H9 (cell line): ENCODE measurements at regions not wholly inside any gene's neighbourhood (a gene's known extent, or its start where the extent isn't known, plus 50 kb on each side); places are given as distances from the start of the nearest gene placed in this dataset.

Experiments used
- DNase-seq: peaks from one replicate; pipeline ENCODE4 v3.0.0-alpha.2; 2017
- H2AFZ ChIP-seq: one replicate; pipeline ENCODE4 v1.6.1; 2013; ENCODE audit warnings: mild to moderate bottlenecking, low read length, control low read depth, moderate library complexity
- H2AK5ac ChIP-seq: 2 replicates; pipeline ENCODE4 v1.6.1; 2013; ENCODE audit warnings: low read length, control low read depth, mixed read lengths; ENCODE audit not compliant: insufficient read length
- H2BK120ac ChIP-seq: one replicate; pipeline ENCODE4 v1.6.1; 2013; ENCODE audit warnings: low read depth, mild to moderate bottlenecking, low read length, control low read depth, inconsistent platforms; ENCODE audit not compliant: poor library complexity, severe bottlenecking
- H2BK12ac ChIP-seq: 2 replicates; pipeline ENCODE4 v1.6.1; 2013; ENCODE audit warnings: low read length, control low read depth, mixed read lengths, low read depth; ENCODE audit not compliant: insufficient read length
- H2BK15ac ChIP-seq: 2 replicates; pipeline ENCODE4 v1.6.1; 2013; ENCODE audit warnings: low read depth, low read length, control low read depth
- H2BK20ac ChIP-seq: one replicate; pipeline ENCODE4 v1.6.1; 2013; ENCODE audit warnings: low read depth, mild to moderate bottlenecking, low read length, control low read depth, inconsistent platforms; ENCODE audit not compliant: poor library complexity, severe bottlenecking
- H2BK5ac ChIP-seq: 2 replicates; pipeline ENCODE4 v1.6.1; 2013; ENCODE audit warnings: low read length, control low read depth, mixed read lengths; ENCODE audit not compliant: insufficient read length
- H3K14ac ChIP-seq: 2 replicates; pipeline ENCODE4 v1.6.1; 2013; ENCODE audit warnings: low read length, control low read depth; ENCODE audit not compliant: insufficient read depth
- H3K18ac ChIP-seq: 2 replicates; pipeline ENCODE4 v1.6.1; 2013; ENCODE audit warnings: low read depth, mild to moderate bottlenecking, mixed read lengths, low read length, control low read depth; ENCODE audit not compliant: insufficient read length
- H3K23ac ChIP-seq: 2 replicates; pipeline ENCODE4 v1.6.1; 2013; ENCODE audit warnings: low read length, control low read depth, mixed read lengths, low read depth; ENCODE audit not compliant: insufficient read length
- H3K23me2 ChIP-seq: 2 replicates; pipeline ENCODE4 v1.6.1; 2013; ENCODE audit warnings: low read depth, mild to moderate bottlenecking, mixed read lengths, low read length, control low read depth; ENCODE audit not compliant: insufficient read length, poor library complexity, severe bottlenecking
- H3K27ac ChIP-seq: 2 replicates; pipeline ENCODE4 v1.5.1; 2013; ENCODE audit warnings: low read length, control low read depth, mixed read lengths, low read depth; ENCODE audit not compliant: insufficient read length
- H3K27me3 ChIP-seq: 2 replicates; pipeline ENCODE4 v1.6.1; 2013; ENCODE audit warnings: low read length, control low read depth, inconsistent platforms; ENCODE audit not compliant: insufficient read depth
- H3K4ac ChIP-seq: 2 replicates; pipeline ENCODE4 v1.6.1; 2013; ENCODE audit warnings: low read depth, mild to moderate bottlenecking, control low read depth, inconsistent platforms, low read length, moderate library complexity
- H3K4me1 ChIP-seq: 2 replicates; pipeline ENCODE4 v1.6.1; 2013; ENCODE audit warnings: low read length, control low read depth, inconsistent platforms; ENCODE audit not compliant: insufficient read depth
- H3K4me2 ChIP-seq: 2 replicates; pipeline ENCODE4 v1.6.1; 2013; ENCODE audit warnings: low read length, control low read depth, mixed read lengths; ENCODE audit not compliant: insufficient read length, insufficient read depth
- H3K56ac ChIP-seq: 2 replicates; pipeline ENCODE4 v1.6.1; 2013; ENCODE audit warnings: low read depth, mild to moderate bottlenecking, mixed read lengths, low read length, control low read depth; ENCODE audit not compliant: insufficient read length
- H3K79me1 ChIP-seq: 2 replicates; pipeline ENCODE4 v1.6.1; 2013; ENCODE audit warnings: low read depth, mild to moderate bottlenecking, moderate library complexity, low read length, control low read depth, inconsistent platforms; ENCODE audit not compliant: insufficient read depth, poor library complexity, severe bottlenecking
- H3K79me2 ChIP-seq: 2 replicates; pipeline ENCODE4 v1.6.1; 2013; ENCODE audit warnings: low read length, control low read depth, inconsistent platforms; ENCODE audit not compliant: insufficient read depth
- H3K9ac ChIP-seq: 2 replicates; pipeline ENCODE4 v1.6.1; 2013; ENCODE audit warnings: low read length, control low read depth, mixed read lengths; ENCODE audit not compliant: insufficient read length; ENCODE audit errors: extremely low read depth
- H3K9me3 ChIP-seq: one replicate; pipeline ENCODE4 v1.6.1; 2013; ENCODE audit warnings: low read depth, low read length, inconsistent platforms; ENCODE audit not compliant: control insufficient read depth
- H3T11ph ChIP-seq: one replicate; pipeline ENCODE4 v1.6.1; 2013; ENCODE audit warnings: mild to moderate bottlenecking, low read length, control low read depth, inconsistent platforms
- H4K20me1 ChIP-seq: one replicate; pipeline ENCODE4 v1.6.1; 2013; ENCODE audit not compliant: control insufficient read depth, insufficient read length, insufficient read depth
- H4K5ac ChIP-seq: 2 replicates; pipeline ENCODE4 v1.6.1; 2013; ENCODE audit warnings: low read depth, mild to moderate bottlenecking, mixed read lengths, low read length, control low read depth; ENCODE audit not compliant: insufficient read length
- H4K8ac ChIP-seq: replicated peaks from 2 replicates; pipeline ENCODE4 v1.6.1; 2013; ENCODE audit warnings: low read length, control low read depth, mixed read lengths, low read depth; ENCODE audit not compliant: insufficient read length
- H4K91ac ChIP-seq: 2 replicates; pipeline ENCODE4 v1.6.1; 2013; ENCODE audit warnings: low read depth, mild to moderate bottlenecking, moderate library complexity, mixed read lengths, low read length, control low read depth; ENCODE audit not compliant: insufficient read length
- H3K27ac Mint-ChIP-seq, 3 experiments: 2 replicates in 2 of 3; 3 replicates in 1 of 3; pipeline ENCODE4 v1.8.0; 2020 to 2021; ENCODE audit warnings: mixed read lengths in 3 of 3, mild to moderate bottlenecking in 1 of 3, moderate library complexity in 1 of 3
- H3K27me3 Mint-ChIP-seq: 2 replicates; pipeline ENCODE4 v1.8.0; 2021; ENCODE audit warnings: low read depth, mild to moderate bottlenecking, moderate library complexity, mixed read lengths
- H3K36me3 Mint-ChIP-seq, 3 experiments: 2 replicates in 2 of 3; 3 replicates in 1 of 3; pipeline ENCODE4 v1.8.0; 2020 to 2021; ENCODE audit warnings: low read depth in 3 of 3, mixed read lengths in 3 of 3; ENCODE audit not compliant: insufficient read depth in 1 of 3
- H3K4me1 Mint-ChIP-seq, 2 experiments: 2 replicates each; pipeline ENCODE4 v1.8.0; 2020; ENCODE audit warnings: mixed read lengths in 2 of 2
- H3K4me3 Mint-ChIP-seq, 2 experiments: 2 replicates in 1 of 2; 3 replicates in 1 of 2; pipeline ENCODE4 v1.8.0; 2020 to 2021; ENCODE audit warnings: mild to moderate bottlenecking in 2 of 2, mixed read lengths in 2 of 2, moderate library complexity in 1 of 2
- H3K9me3 Mint-ChIP-seq, 2 experiments: 2 replicates in 1 of 2; 3 replicates in 1 of 2; pipeline ENCODE4 v1.8.0; 2020; ENCODE audit warnings: mild to moderate bottlenecking in 2 of 2, mixed read lengths in 2 of 2, moderate library complexity in 1 of 2
- WGBS: extraction: QIAGEN DNeasy Blood & Tissue Kit; methylation state at CpG from one replicate; pipeline ENCODE4 v1.1.7; 2013; ENCODE audit warnings: missing lambda C conversion rate, low lambda C conversion rate, mixed read lengths; ENCODE audit not compliant: insufficient read length; ENCODE audit errors: extremely low coverage; 5-methylcytosine and 5-hydroxymethylcytosine counted together
- TF ChIP-seq, protein P1 (sequence below): fragments of 200-600 bp; sonication (generic); conservative IDR thresholded peaks from 3 replicates; pipeline ENCODE4 v1.8.0; 2021; ENCODE audit warnings: antibody characterized with exemption, mild to moderate bottlenecking

- Mint-ChIP-seq H3K4me3 (no peak overlapping the region), H3K4me1 (no peaks in the 10 kb centered on the region), H3K27ac (no peak overlapping the region)
Observed at GRCh38 chr2:67824186-67824585, 238.6 kb downstream of the C1D start.

More at GRCh38 chr2:67824186-67824585, 238.6 kb downstream of the C1D start:
- H3K18ac ChIP-seq = no peak overlapping the region
- no CpG with 5 or more reads among the region's 6 CpGs for WGBS
- H3K79me1 ChIP-seq = no peaks in the 10 kb centered on the region
- H3T11ph ChIP-seq = no peak overlapping the region
- no peak overlapping the region for H2AFZ ChIP-seq
- no peak overlapping the region for H2BK15ac ChIP-seq
- Mint-ChIP-seq H3K9me3 (peaks cover 0 to 3% of the 10 kb centered on the region in 2 experiments; a peak in 1 of 5 replicates), H3K27me3 (no peaks in the 10 kb centered on the region), H3K36me3 (no peaks in the 10 kb centered on the region; a peak in 1 of 7 replicates)
- no peaks in the 10 kb centered on the region for H3K9me3 ChIP-seq
- no peak overlapping the region for H3K56ac ChIP-seq
- H3K4me1 ChIP-seq = no peaks in the 10 kb centered on the region
- TF ChIP-seq, protein P1, sequence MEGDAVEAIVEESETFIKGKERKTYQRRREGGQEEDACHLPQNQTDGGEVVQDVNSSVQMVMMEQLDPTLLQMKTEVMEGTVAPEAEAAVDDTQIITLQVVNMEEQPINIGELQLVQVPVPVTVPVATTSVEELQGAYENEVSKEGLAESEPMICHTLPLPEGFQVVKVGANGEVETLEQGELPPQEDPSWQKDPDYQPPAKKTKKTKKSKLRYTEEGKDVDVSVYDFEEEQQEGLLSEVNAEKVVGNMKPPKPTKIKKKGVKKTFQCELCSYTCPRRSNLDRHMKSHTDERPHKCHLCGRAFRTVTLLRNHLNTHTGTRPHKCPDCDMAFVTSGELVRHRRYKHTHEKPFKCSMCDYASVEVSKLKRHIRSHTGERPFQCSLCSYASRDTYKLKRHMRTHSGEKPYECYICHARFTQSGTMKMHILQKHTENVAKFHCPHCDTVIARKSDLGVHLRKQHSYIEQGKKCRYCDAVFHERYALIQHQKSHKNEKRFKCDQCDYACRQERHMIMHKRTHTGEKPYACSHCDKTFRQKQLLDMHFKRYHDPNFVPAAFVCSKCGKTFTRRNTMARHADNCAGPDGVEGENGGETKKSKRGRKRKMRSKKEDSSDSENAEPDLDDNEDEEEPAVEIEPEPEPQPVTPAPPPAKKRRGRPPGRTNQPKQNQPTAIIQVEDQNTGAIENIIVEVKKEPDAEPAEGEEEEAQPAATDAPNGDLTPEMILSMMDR = no peak
- no peak overlapping the region for H3K14ac ChIP-seq
- no peaks in the 10 kb centered on the region for H3K79me2 ChIP-seq
- DNase-seq = no peak
- no peak overlapping the region for H3K4ac ChIP-seq
- H2BK5ac ChIP-seq = no peak overlapping the region
- H2BK120ac ChIP-seq = no peak overlapping the region
- H4K91ac ChIP-seq = no peak overlapping the region
- H3K23me2 ChIP-seq = no peaks in the 10 kb centered on the region
- no peak overlapping the region for H4K5ac ChIP-seq
- H3K27ac ChIP-seq = no peak overlapping the region
- no peak overlapping the region for H3K9ac ChIP-seq
- no peaks in the 10 kb centered on the region for H3K27me3 ChIP-seq
- no peak overlapping the region for H3K23ac ChIP-seq
- no peak overlapping the region for H2BK12ac ChIP-seq
- no peak overlapping the region for H2BK20ac ChIP-seq
- no peak overlapping the region for H2AK5ac ChIP-seq
- no peak overlapping the region for H3K4me2 ChIP-seq
- H4K20me1 ChIP-seq = no peaks in the 10 kb centered on the region
- H4K8ac ChIP-seq = no peak overlapping the region
